Keratinocyte (primary cell): ENCODE measurements at regions not wholly inside any gene's neighbourhood (a gene's known extent, or its start where the extent isn't known, plus 50 kb on each side); places are given as distances from the start of the nearest gene placed in this dataset.

Source experiments
- DNase-seq: peaks from one replicate; pipeline ENCODE4 v3.0.0-alpha.2; 2011; ENCODE audit warnings: low read depth, missing footprints, low spot score
- FAIRE-seq: peaks from 2 replicates; lab custom pipeline; 2011; peaks lifted over from hg19 to GRCh38; lab: Jason Lieb, UNC
- H2AFZ ChIP-seq: 2 replicates; pipeline ENCODE4 v1.6.0; 2012; ENCODE audit warnings: low read length, control low read depth, inconsistent platforms; ENCODE audit not compliant: control insufficient read depth
- H3K27ac ChIP-seq: 2 replicates; pipeline ENCODE4 v1.5.1; 2011; ENCODE audit warnings: low read length; ENCODE audit not compliant: control insufficient read depth, insufficient read depth
- H3K27me3 ChIP-seq: 3 replicates; pipeline ENCODE4 v1.6.0; 2011; ENCODE audit warnings: low read length; ENCODE audit not compliant: control insufficient read depth, insufficient read depth; ENCODE audit errors: extremely low read depth
- H3K36me3 ChIP-seq, 2 experiments: 2 replicates in 1 of 2; 3 replicates in 1 of 2; pipeline ENCODE4 v1.5.1; 2011; ENCODE audit warnings: low read length in 2 of 2, mild to moderate bottlenecking in 1 of 2; ENCODE audit not compliant: control insufficient read depth in 2 of 2, insufficient read depth in 2 of 2; ENCODE audit errors: extremely low read depth in 1 of 2
- H3K4me1 ChIP-seq: 3 replicates; pipeline ENCODE4 v1.5.1; 2011; ENCODE audit warnings: low read length; ENCODE audit not compliant: control insufficient read depth, insufficient read depth; ENCODE audit errors: extremely low read depth
- H3K4me2 ChIP-seq: 3 replicates; pipeline ENCODE4 v1.6.0; 2011; ENCODE audit warnings: low read depth, low read length; ENCODE audit not compliant: control insufficient read depth, insufficient read depth; ENCODE audit errors: extremely low read depth
- H3K4me3 ChIP-seq, 3 experiments: fragments of 200-600 bp in 1 of 3; sonication (generic) in 1 of 3; 2 replicates in 2 of 3; 3 replicates in 1 of 3; pipeline ENCODE4 v1.5.1; 2011 to 2016; ENCODE audit warnings: low read length in 3 of 3, mild to moderate bottlenecking in 3 of 3, control low read depth in 2 of 3, inconsistent platforms in 1 of 3, low read depth in 1 of 3, mixed read lengths in 1 of 3, mixed run types in 1 of 3, moderate library complexity in 1 of 3; ENCODE audit not compliant: control insufficient read depth in 2 of 3, insufficient read depth in 2 of 3; ENCODE audit errors: extremely low read depth in 1 of 3
- H3K79me2 ChIP-seq: 2 replicates; pipeline ENCODE4 v1.6.0; 2012; ENCODE audit warnings: low read length; ENCODE audit not compliant: control insufficient read depth, insufficient read depth
- H3K9ac ChIP-seq: 3 replicates; pipeline ENCODE4 v1.6.0; 2011; ENCODE audit warnings: low read length; ENCODE audit not compliant: control insufficient read depth, insufficient read depth; ENCODE audit errors: extremely low read depth
- H3K9me1 ChIP-seq: 3 replicates; pipeline ENCODE4 v1.6.0; 2011; ENCODE audit warnings: low read length; ENCODE audit not compliant: control insufficient read depth, insufficient read depth; ENCODE audit errors: extremely low read depth
- H3K9me3 ChIP-seq: 2 replicates; pipeline ENCODE4 v1.5.1; 2012; ENCODE audit warnings: low read depth, low read length; ENCODE audit not compliant: control insufficient read depth
- H4K20me1 ChIP-seq: 3 replicates; pipeline ENCODE4 v1.6.0; 2011; ENCODE audit warnings: low read length; ENCODE audit not compliant: control insufficient read depth, insufficient read depth; ENCODE audit errors: extremely low read depth
- EZH2 ChIP-seq: IDR thresholded peaks from one replicate; pipeline ENCODE4 v1.6.1; 2012; ENCODE audit warnings: inconsistent platforms, mild to moderate bottlenecking, low read length, moderate library complexity
- dilution Hi-C: fragments of 300-500 bp; cut with MboI; formaldehyde crosslinking; loops from one replicate; pipeline ENCODE4 v1.7.0; 2020; ENCODE audit warnings: low sequenced_read_pairs; ENCODE audit not compliant: extremely low pct_ligation_motif_present
- TF ChIP-seq, protein P1 (sequence below), 3 experiments: IDR thresholded peaks in 1 of 3; conservative IDR thresholded peaks in 1 of 3; optimal IDR thresholded peaks in 1 of 3; 2 replicates in 2 of 3; 3 replicates in 1 of 3; pipeline versions ENCODE3 to v1.5.1; 2011; ENCODE audit warnings: low read length in 3 of 3, mild to moderate bottlenecking in 3 of 3, moderate library complexity in 2 of 3, control low read depth in 1 of 3, inconsistent platforms in 1 of 3; ENCODE audit not compliant: insufficient read depth in 2 of 3; ENCODE audit errors: extremely low read depth in 1 of 3

DNA sequence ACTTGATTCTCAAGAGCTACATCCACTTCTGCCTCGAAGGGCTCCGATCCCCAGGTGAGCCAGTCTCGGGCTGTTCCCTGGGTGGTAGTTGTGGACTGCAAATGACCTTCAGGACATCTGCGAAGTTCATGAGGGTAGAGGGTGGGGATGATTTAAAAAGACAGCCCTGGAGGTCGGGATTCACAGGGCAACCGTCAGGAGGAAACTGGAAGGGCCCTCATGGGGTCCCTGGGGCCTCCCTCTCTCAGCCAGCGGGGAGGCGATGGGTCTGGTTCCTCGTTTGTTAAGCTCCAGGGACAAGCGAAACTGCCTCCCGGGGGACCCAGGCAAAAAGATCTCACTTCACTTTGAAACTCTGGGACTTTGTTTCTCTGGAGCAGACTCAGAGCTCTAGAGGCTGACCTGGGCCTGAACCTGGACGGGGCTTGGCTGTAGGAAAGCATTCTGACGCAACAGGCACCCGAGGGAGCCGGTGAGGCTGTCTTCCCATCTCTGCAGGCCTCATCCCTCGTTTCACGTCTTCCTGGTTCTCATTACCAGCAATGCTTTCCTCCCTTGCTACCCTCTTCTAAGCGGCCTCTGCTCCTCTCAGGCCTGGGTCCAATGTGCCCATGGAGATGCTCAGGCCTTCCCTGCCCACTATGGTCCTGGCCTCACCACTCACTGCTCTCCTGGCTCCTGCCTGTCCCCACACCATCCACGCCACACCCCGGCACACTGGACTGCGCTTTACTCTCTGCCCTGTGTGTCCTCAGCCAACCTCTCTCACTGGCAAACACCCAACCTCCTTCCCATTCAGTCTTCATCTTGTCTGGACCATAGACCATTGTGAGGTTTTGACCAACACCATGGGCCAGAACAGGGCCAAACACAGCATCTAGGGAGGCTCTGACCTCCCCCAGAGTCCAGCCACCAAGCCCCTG is 214.2 kb upstream of the TNRC6C start:
- FAIRE-seq (no peak), DNase-seq (no peak)
- H3K27me3 ChIP-seq, result no peaks in the 10 kb centered on the region
- dilution Hi-C loops, result no loop called here
- no peak overlapping the region for H3K4me2 ChIP-seq
- TF ChIP-seq EZH2, result no peak
- TF ChIP-seq, protein P1, sequence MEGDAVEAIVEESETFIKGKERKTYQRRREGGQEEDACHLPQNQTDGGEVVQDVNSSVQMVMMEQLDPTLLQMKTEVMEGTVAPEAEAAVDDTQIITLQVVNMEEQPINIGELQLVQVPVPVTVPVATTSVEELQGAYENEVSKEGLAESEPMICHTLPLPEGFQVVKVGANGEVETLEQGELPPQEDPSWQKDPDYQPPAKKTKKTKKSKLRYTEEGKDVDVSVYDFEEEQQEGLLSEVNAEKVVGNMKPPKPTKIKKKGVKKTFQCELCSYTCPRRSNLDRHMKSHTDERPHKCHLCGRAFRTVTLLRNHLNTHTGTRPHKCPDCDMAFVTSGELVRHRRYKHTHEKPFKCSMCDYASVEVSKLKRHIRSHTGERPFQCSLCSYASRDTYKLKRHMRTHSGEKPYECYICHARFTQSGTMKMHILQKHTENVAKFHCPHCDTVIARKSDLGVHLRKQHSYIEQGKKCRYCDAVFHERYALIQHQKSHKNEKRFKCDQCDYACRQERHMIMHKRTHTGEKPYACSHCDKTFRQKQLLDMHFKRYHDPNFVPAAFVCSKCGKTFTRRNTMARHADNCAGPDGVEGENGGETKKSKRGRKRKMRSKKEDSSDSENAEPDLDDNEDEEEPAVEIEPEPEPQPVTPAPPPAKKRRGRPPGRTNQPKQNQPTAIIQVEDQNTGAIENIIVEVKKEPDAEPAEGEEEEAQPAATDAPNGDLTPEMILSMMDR (optimal IDR thresholded peaks at IDR 0.05 in 1 of 3, IDR thresholded peaks at IDR 0.05 in 1 of 3, conservative IDR thresholded peaks at IDR 0.05 in 1 of 3; ENCODE audit: extremely low read depth in 1 of 3, insufficient read depth in 2 of 3, low read length in 3 of 3), result no peak
- H3K4me3 ChIP-seq, result no peak overlapping the region
- H3K79me2 ChIP-seq, result no peaks in the 10 kb centered on the region
- no peaks in the 10 kb centered on the region for H3K9me3 ChIP-seq
- no peaks in the 10 kb centered on the region for H3K36me3 ChIP-seq
- H3K9me1 ChIP-seq, result no peaks in the 10 kb centered on the region
- no peak overlapping the region for H2AFZ ChIP-seq
- H3K9ac ChIP-seq, result no peak overlapping the region
- H3K27ac ChIP-seq, result no peak overlapping the region
- H3K4me1 ChIP-seq, result no peaks in the 10 kb centered on the region
- no peaks in the 10 kb centered on the region for H4K20me1 ChIP-seq

DNA sequence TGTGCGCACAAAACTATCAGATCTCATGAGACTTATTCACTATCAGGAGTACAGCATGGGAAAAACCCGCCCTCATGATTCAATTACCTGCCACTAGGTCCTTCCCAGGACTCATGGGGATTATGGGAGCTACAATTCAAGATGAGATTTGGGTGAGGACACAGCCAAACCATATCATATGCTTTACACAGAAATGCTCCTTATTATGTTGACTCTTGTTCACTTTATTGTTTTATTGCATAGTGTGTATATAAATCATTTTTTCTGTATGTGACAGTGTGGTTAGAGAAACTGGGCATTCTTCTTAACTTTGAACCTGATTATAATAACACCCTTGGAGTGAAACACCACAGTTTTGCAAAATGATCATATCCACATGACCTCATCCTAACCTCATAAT is 212.8 kb upstream of the TNRC6C start:
- Histone ChIP-seq H2AFZ (no peak overlapping the region), H3K9me3 (no peaks in the 10 kb centered on the region), H3K36me3 (no peaks in the 10 kb centered on the region), H3K4me2 (no peak overlapping the region), H3K27ac (no peak overlapping the region), H4K20me1 (no peaks in the 10 kb centered on the region), H3K79me2 (no peaks in the 10 kb centered on the region), H3K27me3 (no peaks in the 10 kb centered on the region), H3K9me1 (no peaks in the 10 kb centered on the region), H3K4me1 (no peaks in the 10 kb centered on the region), H3K4me3 (no peak overlapping the region), H3K9ac (no peak overlapping the region)
- no peak for FAIRE-seq
- dilution Hi-C loops, result no loop called here
- no peak for DNase-seq
- TF ChIP-seq, protein P1 (optimal IDR thresholded peaks at IDR 0.05 in 1 of 3, IDR thresholded peaks at IDR 0.05 in 1 of 3, conservative IDR thresholded peaks at IDR 0.05 in 1 of 3; ENCODE audit: extremely low read depth in 1 of 3, insufficient read depth in 2 of 3, low read length in 3 of 3), result no peak
- TF ChIP-seq EZH2, result no peak
